GM06990 (cell line): ENCODE measurements at regions not wholly inside any gene's neighbourhood (a gene's known extent, or its start where the extent isn't known, plus 50 kb on each side); places are given as distances from the start of the nearest gene placed in this dataset.
"Not testable (repeated sequence)": the region's sequence is repeated elsewhere in the genome, so short reads cannot be mapped to it uniquely, and the experiment has no call there.

Experiments used
- DNase-seq: peaks from one replicate; pipeline ENCODE4 v3.0.0-alpha.2; 2011; ENCODE audit not compliant: insufficient read length; ENCODE audit errors: extremely low read depth
- H3K27me3 ChIP-seq: replicated peaks from 2 replicates; pipeline ENCODE4 v1.6.0; 2011; ENCODE audit warnings: low read length; ENCODE audit not compliant: control insufficient read depth, insufficient read depth
- H3K36me3 ChIP-seq: 2 replicates; pipeline ENCODE4 v1.5.1; 2011; ENCODE audit warnings: low read length; ENCODE audit not compliant: control insufficient read depth, insufficient read depth
- H3K4me3 ChIP-seq: replicated peaks from 2 replicates; pipeline ENCODE4 v1.5.1; 2011; ENCODE audit warnings: low read depth, mild to moderate bottlenecking, control low read depth, low read length
- TF ChIP-seq, protein P1 (sequence below): IDR thresholded peaks from 2 replicates; pipeline ENCODE4 v1.5.1; 2011; ENCODE audit warnings: low read length, control low read depth, mild to moderate bottlenecking, inconsistent platforms; ENCODE audit not compliant: insufficient read depth, poor library complexity, severe bottlenecking

DNA sequence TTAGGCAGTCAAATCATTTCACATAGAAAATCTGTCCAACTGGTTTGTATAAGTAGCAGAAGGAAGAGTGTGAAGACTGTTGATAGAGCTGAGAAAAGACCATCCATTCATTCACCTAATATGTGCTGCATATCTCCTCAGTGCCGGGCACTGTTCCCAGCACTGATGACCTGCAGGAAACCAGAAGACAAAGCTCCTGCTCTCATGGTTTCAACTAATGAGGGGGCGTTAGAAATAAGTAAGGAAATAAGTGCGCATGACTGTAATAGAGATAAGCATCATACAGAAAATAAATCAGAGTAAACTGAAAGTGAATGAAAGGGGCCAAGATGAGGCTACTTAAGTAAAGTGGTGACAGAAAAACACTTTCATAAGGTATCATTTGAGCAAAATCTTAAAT is 427.5 kb upstream of the CDH20 start:
- TF ChIP-seq, protein P1, sequence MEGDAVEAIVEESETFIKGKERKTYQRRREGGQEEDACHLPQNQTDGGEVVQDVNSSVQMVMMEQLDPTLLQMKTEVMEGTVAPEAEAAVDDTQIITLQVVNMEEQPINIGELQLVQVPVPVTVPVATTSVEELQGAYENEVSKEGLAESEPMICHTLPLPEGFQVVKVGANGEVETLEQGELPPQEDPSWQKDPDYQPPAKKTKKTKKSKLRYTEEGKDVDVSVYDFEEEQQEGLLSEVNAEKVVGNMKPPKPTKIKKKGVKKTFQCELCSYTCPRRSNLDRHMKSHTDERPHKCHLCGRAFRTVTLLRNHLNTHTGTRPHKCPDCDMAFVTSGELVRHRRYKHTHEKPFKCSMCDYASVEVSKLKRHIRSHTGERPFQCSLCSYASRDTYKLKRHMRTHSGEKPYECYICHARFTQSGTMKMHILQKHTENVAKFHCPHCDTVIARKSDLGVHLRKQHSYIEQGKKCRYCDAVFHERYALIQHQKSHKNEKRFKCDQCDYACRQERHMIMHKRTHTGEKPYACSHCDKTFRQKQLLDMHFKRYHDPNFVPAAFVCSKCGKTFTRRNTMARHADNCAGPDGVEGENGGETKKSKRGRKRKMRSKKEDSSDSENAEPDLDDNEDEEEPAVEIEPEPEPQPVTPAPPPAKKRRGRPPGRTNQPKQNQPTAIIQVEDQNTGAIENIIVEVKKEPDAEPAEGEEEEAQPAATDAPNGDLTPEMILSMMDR = no peak
- no peaks in the 10 kb centered on the region for H3K36me3 ChIP-seq
- H3K27me3 ChIP-seq = no peaks in the 10 kb centered on the region
- H3K4me3 ChIP-seq = no peak overlapping the region
- DNase-seq = no peak

DNA sequence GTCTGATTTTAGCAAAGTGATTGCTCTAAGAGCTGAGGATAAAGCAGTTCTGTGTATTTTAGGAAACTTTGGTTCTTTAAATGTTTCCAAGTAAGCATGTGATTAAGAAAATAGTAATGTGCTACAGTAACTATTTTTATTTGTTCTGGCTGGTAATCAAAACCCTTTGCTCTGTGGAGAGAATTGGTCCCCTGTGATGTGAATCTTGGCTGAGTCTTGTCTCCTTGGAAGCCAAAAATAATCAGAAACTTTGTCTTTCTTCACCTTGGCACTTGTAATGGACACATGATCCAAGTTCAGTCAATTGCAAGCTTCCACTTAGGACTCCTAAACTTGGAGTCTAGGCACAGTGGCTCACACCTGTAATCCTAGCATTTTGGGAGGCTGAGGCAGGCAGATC is 422.7 kb upstream of the CDH20 start:
- DNase-seq = no peak
- Histone ChIP-seq H3K27me3 (no peaks in the 10 kb centered on the region), H3K4me3 (no peak overlapping the region), H3K36me3 (no peaks in the 10 kb centered on the region)
- TF ChIP-seq, protein P1 = no peak

DNA sequence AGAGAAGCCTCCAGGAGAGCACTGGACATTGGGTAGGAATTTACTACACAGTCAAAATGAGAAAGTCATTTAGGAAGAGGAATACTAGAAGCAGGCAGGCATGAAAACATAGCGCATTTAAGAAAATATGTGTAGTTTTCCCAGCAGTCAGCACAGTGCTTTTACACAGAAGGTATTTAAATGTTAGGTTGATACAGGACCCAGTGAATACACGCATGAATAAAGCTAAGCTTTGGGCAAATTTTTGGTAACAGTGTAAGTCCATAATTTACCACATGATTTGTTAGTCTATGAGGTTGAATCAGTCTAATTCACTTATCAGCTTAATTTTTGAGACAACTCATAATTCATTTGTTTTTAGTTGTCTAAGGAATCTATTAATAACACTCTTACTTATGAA is 421.7 kb upstream of the CDH20 start:
- no peak for DNase-seq
- TF ChIP-seq, protein P1 = no peak
- Histone ChIP-seq H3K4me3 (no peak overlapping the region), H3K36me3 (no peaks in the 10 kb centered on the region), H3K27me3 (no peaks in the 10 kb centered on the region)

DNA sequence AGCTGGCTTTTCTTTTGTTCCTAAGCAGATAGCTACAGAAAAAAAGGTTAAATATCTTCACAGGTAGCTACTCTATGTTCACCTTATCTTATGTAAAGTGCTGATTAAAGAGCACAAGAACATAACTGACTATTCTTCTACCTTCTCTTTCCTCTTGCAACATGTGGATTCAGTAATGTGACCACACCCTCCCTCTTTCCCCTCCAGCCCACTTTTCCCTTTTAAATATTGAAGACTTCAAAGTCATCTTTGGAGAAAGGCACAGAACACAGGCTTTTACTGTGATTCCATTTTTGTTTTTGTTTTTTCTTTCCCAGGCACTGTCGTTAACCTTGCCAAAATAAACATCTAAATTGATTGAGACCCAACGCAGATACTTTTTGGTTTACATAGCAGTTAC is 418.1 kb upstream of the CDH20 start:
- no peaks in the 10 kb centered on the region for H3K36me3 ChIP-seq
- no peaks in the 10 kb centered on the region for H3K27me3 ChIP-seq
- TF ChIP-seq, protein P1 = no peak
- H3K4me3 ChIP-seq = no peak overlapping the region
- no peak for DNase-seq

DNA sequence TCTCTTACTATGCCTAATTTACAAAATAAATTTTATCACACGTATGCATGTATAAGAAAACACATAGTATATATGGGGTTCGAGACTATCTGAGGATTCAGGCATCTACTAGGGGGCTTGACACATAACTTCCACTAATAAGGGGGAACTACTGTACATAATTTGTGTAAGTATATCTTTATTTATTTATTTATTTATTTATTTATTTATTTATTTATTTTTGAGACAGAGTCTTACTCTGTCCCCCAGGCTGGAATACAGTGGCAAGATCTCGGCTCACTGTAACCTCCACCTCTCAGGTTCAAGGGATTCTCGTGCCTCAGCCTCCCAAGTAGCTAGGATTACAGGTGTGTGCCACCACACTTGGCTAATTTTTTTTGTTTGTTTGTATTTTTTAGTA is 414.4 kb upstream of the CDH20 start:
- DNase-seq, H3K27me3 ChIP-seq, H3K36me3 ChIP-seq, H3K4me3 ChIP-seq: not testable (repeated sequence)

DNA sequence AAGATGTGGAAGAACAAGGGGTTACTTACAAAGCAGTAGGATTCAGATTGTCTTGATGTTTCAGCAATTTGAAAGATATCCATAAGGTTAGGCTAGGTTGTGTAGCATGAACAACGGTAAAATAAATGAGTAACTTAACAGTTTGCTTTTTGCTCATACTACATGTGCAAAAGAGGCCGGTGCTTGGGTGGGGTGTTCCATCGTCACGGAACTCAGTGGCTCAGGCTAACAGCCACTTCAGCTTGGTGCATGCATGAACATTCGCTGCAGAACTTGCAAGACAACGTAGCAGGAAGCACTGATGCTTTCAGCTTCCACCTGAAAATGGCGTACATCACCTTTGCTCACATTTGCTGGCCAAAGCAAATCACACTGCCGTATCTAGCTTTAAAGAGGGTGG is 407.3 kb upstream of the CDH20 start:
- TF ChIP-seq, protein P1 = no peak
- no peak for DNase-seq
- Histone ChIP-seq H3K27me3 (no peaks in the 10 kb centered on the region), H3K36me3 (no peaks in the 10 kb centered on the region), H3K4me3 (no peak overlapping the region)
